ENCODE measurements at regions not wholly inside any gene's neighbourhood (a gene's known extent, or its start where the extent isn't known, plus 50 kb on each side); places are given as distances from the start of the nearest gene placed in this dataset.

DNA sequence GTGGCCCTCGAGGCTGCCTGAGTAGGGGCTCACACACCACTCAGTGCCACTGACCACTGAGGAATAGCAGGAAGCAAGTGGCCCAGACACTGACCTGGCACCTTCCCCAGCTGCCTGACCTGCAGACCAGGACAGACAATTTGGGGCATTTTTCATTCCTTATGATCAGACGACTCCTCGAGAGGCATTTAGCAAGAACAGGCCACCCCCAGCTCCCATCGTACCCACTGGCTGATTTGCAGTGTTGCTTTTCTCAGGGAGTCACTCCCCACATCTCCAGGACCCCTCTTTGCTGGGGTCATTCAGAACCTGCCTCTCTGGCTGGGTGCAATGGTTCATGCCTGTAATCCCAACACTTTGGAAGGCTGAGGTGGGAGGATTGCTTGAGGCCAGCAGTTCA lies 185.7 kb downstream of the HAUS1 start:
- TF ChIP-seq CTCF (IDR thresholded peaks at IDR 0.05; ENCODE audit: insufficient read depth, low read depth, low read length) = no peak
- TF ChIP-seq EZH2 (IDR thresholded peaks at IDR 0.05; ENCODE audit: insufficient read depth, low read length) = no peak

All from astrocyte (in vitro differentiated cells and primary cell).